ENCODE measurements at regions not wholly inside any gene's neighbourhood (a gene's known extent, or its start where the extent isn't known, plus 50 kb on each side); places are given as distances from the start of the nearest gene placed in this dataset.

DNA sequence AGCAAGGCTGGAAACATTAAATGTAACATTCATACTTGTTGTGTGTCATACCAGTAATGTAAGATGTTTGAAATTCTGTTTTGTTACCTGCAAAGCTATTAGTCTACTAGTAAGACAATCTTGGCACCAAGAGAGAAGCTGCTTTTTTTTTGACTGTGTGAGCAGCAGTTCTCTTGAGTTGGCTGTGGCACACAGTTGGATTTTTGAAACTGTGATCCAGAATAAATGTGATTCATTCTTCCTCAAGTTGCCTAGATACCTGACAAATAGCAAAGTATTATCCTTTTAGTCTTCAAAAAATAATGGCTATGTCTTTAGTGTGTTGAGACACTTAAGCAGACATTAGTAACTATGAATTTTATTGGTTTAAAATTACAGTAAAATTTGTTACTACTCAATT is 57.2 kb upstream of the HAPLN1 start:
- TF ChIP-seq POLR2A (IDR thresholded peaks at IDR 0.05) = no peak
- TF ChIP-seq, protein P1, sequence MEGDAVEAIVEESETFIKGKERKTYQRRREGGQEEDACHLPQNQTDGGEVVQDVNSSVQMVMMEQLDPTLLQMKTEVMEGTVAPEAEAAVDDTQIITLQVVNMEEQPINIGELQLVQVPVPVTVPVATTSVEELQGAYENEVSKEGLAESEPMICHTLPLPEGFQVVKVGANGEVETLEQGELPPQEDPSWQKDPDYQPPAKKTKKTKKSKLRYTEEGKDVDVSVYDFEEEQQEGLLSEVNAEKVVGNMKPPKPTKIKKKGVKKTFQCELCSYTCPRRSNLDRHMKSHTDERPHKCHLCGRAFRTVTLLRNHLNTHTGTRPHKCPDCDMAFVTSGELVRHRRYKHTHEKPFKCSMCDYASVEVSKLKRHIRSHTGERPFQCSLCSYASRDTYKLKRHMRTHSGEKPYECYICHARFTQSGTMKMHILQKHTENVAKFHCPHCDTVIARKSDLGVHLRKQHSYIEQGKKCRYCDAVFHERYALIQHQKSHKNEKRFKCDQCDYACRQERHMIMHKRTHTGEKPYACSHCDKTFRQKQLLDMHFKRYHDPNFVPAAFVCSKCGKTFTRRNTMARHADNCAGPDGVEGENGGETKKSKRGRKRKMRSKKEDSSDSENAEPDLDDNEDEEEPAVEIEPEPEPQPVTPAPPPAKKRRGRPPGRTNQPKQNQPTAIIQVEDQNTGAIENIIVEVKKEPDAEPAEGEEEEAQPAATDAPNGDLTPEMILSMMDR (IDR thresholded peaks at IDR 0.05) = no peak

Measured in thyroid gland (tissue), 4 donors.